SU-DHL-6 (cell line): ENCODE measurements at regions not wholly inside any gene's neighbourhood (a gene's known extent, or its start where the extent isn't known, plus 50 kb on each side); places are given as distances from the start of the nearest gene placed in this dataset.

Experiments
- CTCF ChIP-seq: fragments of 200-600 bp; sonication (generic); IDR thresholded peaks from one replicate; pipeline ENCODE4 v1.5.1; 2017; ENCODE audit warnings: antibody characterized with exemption, mild to moderate bottlenecking, low read length, moderate library complexity; ENCODE audit not compliant: insufficient read depth, poor library complexity, severe bottlenecking
- EZH2phosphoT487 ChIP-seq: fragments of 200-600 bp; sonication (generic), shearing (Covaris generic); conservative IDR thresholded peaks from 2 replicates; pipeline ENCODE4 v1.6.1; 2018; ENCODE audit warnings: mild to moderate bottlenecking, antibody characterized with exemption, low read length, moderate library complexity, mixed read lengths

- no peak for TF ChIP-seq CTCF
- TF ChIP-seq EZH2phosphoT487: no peak
These were observed 505.3 kb upstream of the NR2F2 start for GRCh38 chr15:95825208-95825607.
